H9 (cell line): ENCODE measurements at regions not wholly inside any gene's neighbourhood (a gene's known extent, or its start where the extent isn't known, plus 50 kb on each side); places are given as distances from the start of the nearest gene placed in this dataset.

Experiments used
- DNase-seq: peaks from one replicate; pipeline ENCODE4 v3.0.0-alpha.2; 2017
- H2AFZ ChIP-seq: one replicate; pipeline ENCODE4 v1.6.1; 2013; ENCODE audit warnings: mild to moderate bottlenecking, low read length, control low read depth, moderate library complexity
- H2AK5ac ChIP-seq: 2 replicates; pipeline ENCODE4 v1.6.1; 2013; ENCODE audit warnings: low read length, control low read depth, mixed read lengths; ENCODE audit not compliant: insufficient read length
- H2BK120ac ChIP-seq: one replicate; pipeline ENCODE4 v1.6.1; 2013; ENCODE audit warnings: low read depth, mild to moderate bottlenecking, low read length, control low read depth, inconsistent platforms; ENCODE audit not compliant: poor library complexity, severe bottlenecking
- H2BK12ac ChIP-seq: 2 replicates; pipeline ENCODE4 v1.6.1; 2013; ENCODE audit warnings: low read length, control low read depth, mixed read lengths, low read depth; ENCODE audit not compliant: insufficient read length
- H2BK15ac ChIP-seq: 2 replicates; pipeline ENCODE4 v1.6.1; 2013; ENCODE audit warnings: low read depth, low read length, control low read depth
- H2BK20ac ChIP-seq: one replicate; pipeline ENCODE4 v1.6.1; 2013; ENCODE audit warnings: low read depth, mild to moderate bottlenecking, low read length, control low read depth, inconsistent platforms; ENCODE audit not compliant: poor library complexity, severe bottlenecking
- H2BK5ac ChIP-seq: 2 replicates; pipeline ENCODE4 v1.6.1; 2013; ENCODE audit warnings: low read length, control low read depth, mixed read lengths; ENCODE audit not compliant: insufficient read length
- H3K14ac ChIP-seq: 2 replicates; pipeline ENCODE4 v1.6.1; 2013; ENCODE audit warnings: low read length, control low read depth; ENCODE audit not compliant: insufficient read depth
- H3K18ac ChIP-seq: 2 replicates; pipeline ENCODE4 v1.6.1; 2013; ENCODE audit warnings: low read depth, mild to moderate bottlenecking, mixed read lengths, low read length, control low read depth; ENCODE audit not compliant: insufficient read length
- H3K23ac ChIP-seq: 2 replicates; pipeline ENCODE4 v1.6.1; 2013; ENCODE audit warnings: low read length, control low read depth, mixed read lengths, low read depth; ENCODE audit not compliant: insufficient read length
- H3K23me2 ChIP-seq: 2 replicates; pipeline ENCODE4 v1.6.1; 2013; ENCODE audit warnings: low read depth, mild to moderate bottlenecking, mixed read lengths, low read length, control low read depth; ENCODE audit not compliant: insufficient read length, poor library complexity, severe bottlenecking
- H3K27ac ChIP-seq: 2 replicates; pipeline ENCODE4 v1.5.1; 2013; ENCODE audit warnings: low read length, control low read depth, mixed read lengths, low read depth; ENCODE audit not compliant: insufficient read length
- H3K27me3 ChIP-seq: 2 replicates; pipeline ENCODE4 v1.6.1; 2013; ENCODE audit warnings: low read length, control low read depth, inconsistent platforms; ENCODE audit not compliant: insufficient read depth
- H3K4ac ChIP-seq: 2 replicates; pipeline ENCODE4 v1.6.1; 2013; ENCODE audit warnings: low read depth, mild to moderate bottlenecking, control low read depth, inconsistent platforms, low read length, moderate library complexity
- H3K4me1 ChIP-seq: 2 replicates; pipeline ENCODE4 v1.6.1; 2013; ENCODE audit warnings: low read length, control low read depth, inconsistent platforms; ENCODE audit not compliant: insufficient read depth
- H3K4me2 ChIP-seq: 2 replicates; pipeline ENCODE4 v1.6.1; 2013; ENCODE audit warnings: low read length, control low read depth, mixed read lengths; ENCODE audit not compliant: insufficient read length, insufficient read depth
- H3K56ac ChIP-seq: 2 replicates; pipeline ENCODE4 v1.6.1; 2013; ENCODE audit warnings: low read depth, mild to moderate bottlenecking, mixed read lengths, low read length, control low read depth; ENCODE audit not compliant: insufficient read length
- H3K79me1 ChIP-seq: 2 replicates; pipeline ENCODE4 v1.6.1; 2013; ENCODE audit warnings: low read depth, mild to moderate bottlenecking, moderate library complexity, low read length, control low read depth, inconsistent platforms; ENCODE audit not compliant: insufficient read depth, poor library complexity, severe bottlenecking
- H3K79me2 ChIP-seq: 2 replicates; pipeline ENCODE4 v1.6.1; 2013; ENCODE audit warnings: low read length, control low read depth, inconsistent platforms; ENCODE audit not compliant: insufficient read depth
- H3K9ac ChIP-seq: 2 replicates; pipeline ENCODE4 v1.6.1; 2013; ENCODE audit warnings: low read length, control low read depth, mixed read lengths; ENCODE audit not compliant: insufficient read length; ENCODE audit errors: extremely low read depth
- H3K9me3 ChIP-seq: one replicate; pipeline ENCODE4 v1.6.1; 2013; ENCODE audit warnings: low read depth, low read length, inconsistent platforms; ENCODE audit not compliant: control insufficient read depth
- H3T11ph ChIP-seq: one replicate; pipeline ENCODE4 v1.6.1; 2013; ENCODE audit warnings: mild to moderate bottlenecking, low read length, control low read depth, inconsistent platforms
- H4K20me1 ChIP-seq: one replicate; pipeline ENCODE4 v1.6.1; 2013; ENCODE audit not compliant: control insufficient read depth, insufficient read length, insufficient read depth
- H4K5ac ChIP-seq: 2 replicates; pipeline ENCODE4 v1.6.1; 2013; ENCODE audit warnings: low read depth, mild to moderate bottlenecking, mixed read lengths, low read length, control low read depth; ENCODE audit not compliant: insufficient read length
- H4K8ac ChIP-seq: replicated peaks from 2 replicates; pipeline ENCODE4 v1.6.1; 2013; ENCODE audit warnings: low read length, control low read depth, mixed read lengths, low read depth; ENCODE audit not compliant: insufficient read length
- H4K91ac ChIP-seq: 2 replicates; pipeline ENCODE4 v1.6.1; 2013; ENCODE audit warnings: low read depth, mild to moderate bottlenecking, moderate library complexity, mixed read lengths, low read length, control low read depth; ENCODE audit not compliant: insufficient read length
- H3K27ac Mint-ChIP-seq, 3 experiments: 2 replicates in 2 of 3; 3 replicates in 1 of 3; pipeline ENCODE4 v1.8.0; 2020 to 2021; ENCODE audit warnings: mixed read lengths in 3 of 3, mild to moderate bottlenecking in 1 of 3, moderate library complexity in 1 of 3
- H3K27me3 Mint-ChIP-seq: 2 replicates; pipeline ENCODE4 v1.8.0; 2021; ENCODE audit warnings: low read depth, mild to moderate bottlenecking, moderate library complexity, mixed read lengths
- H3K36me3 Mint-ChIP-seq, 3 experiments: 2 replicates in 2 of 3; 3 replicates in 1 of 3; pipeline ENCODE4 v1.8.0; 2020 to 2021; ENCODE audit warnings: low read depth in 3 of 3, mixed read lengths in 3 of 3; ENCODE audit not compliant: insufficient read depth in 1 of 3
- H3K4me1 Mint-ChIP-seq, 2 experiments: 2 replicates each; pipeline ENCODE4 v1.8.0; 2020; ENCODE audit warnings: mixed read lengths in 2 of 2
- H3K4me3 Mint-ChIP-seq, 2 experiments: 2 replicates in 1 of 2; 3 replicates in 1 of 2; pipeline ENCODE4 v1.8.0; 2020 to 2021; ENCODE audit warnings: mild to moderate bottlenecking in 2 of 2, mixed read lengths in 2 of 2, moderate library complexity in 1 of 2
- H3K9me3 Mint-ChIP-seq, 2 experiments: 2 replicates in 1 of 2; 3 replicates in 1 of 2; pipeline ENCODE4 v1.8.0; 2020; ENCODE audit warnings: mild to moderate bottlenecking in 2 of 2, mixed read lengths in 2 of 2, moderate library complexity in 1 of 2
- WGBS: extraction: QIAGEN DNeasy Blood & Tissue Kit; methylation state at CpG from one replicate; pipeline ENCODE4 v1.1.7; 2013; ENCODE audit warnings: missing lambda C conversion rate, low lambda C conversion rate, mixed read lengths; ENCODE audit not compliant: insufficient read length; ENCODE audit errors: extremely low coverage; 5-methylcytosine and 5-hydroxymethylcytosine counted together
- TF ChIP-seq, protein P1 (sequence below): fragments of 200-600 bp; sonication (generic); conservative IDR thresholded peaks from 3 replicates; pipeline ENCODE4 v1.8.0; 2021; ENCODE audit warnings: antibody characterized with exemption, mild to moderate bottlenecking

GRCh38 chr2:83217854-83218253 lies 1241.2 kb downstream of the SUCLG1 start:
- no peak overlapping the region for H3K23ac ChIP-seq
- no peak overlapping the region for H4K8ac ChIP-seq
- no peak overlapping the region for H3K4ac ChIP-seq
- TF ChIP-seq, protein P1, sequence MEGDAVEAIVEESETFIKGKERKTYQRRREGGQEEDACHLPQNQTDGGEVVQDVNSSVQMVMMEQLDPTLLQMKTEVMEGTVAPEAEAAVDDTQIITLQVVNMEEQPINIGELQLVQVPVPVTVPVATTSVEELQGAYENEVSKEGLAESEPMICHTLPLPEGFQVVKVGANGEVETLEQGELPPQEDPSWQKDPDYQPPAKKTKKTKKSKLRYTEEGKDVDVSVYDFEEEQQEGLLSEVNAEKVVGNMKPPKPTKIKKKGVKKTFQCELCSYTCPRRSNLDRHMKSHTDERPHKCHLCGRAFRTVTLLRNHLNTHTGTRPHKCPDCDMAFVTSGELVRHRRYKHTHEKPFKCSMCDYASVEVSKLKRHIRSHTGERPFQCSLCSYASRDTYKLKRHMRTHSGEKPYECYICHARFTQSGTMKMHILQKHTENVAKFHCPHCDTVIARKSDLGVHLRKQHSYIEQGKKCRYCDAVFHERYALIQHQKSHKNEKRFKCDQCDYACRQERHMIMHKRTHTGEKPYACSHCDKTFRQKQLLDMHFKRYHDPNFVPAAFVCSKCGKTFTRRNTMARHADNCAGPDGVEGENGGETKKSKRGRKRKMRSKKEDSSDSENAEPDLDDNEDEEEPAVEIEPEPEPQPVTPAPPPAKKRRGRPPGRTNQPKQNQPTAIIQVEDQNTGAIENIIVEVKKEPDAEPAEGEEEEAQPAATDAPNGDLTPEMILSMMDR = no peak
- H3K79me1 ChIP-seq = no peaks in the 10 kb centered on the region
- H3T11ph ChIP-seq = no peak overlapping the region
- no peak overlapping the region for H2BK5ac ChIP-seq
- Mint-ChIP-seq H3K27ac (peak overlapping the region in 1 of 3 experiments; percentile 8; a peak in 1 of 7 replicates), H3K4me1 (no peaks in the 10 kb centered on the region), H3K27me3 (no peaks in the 10 kb centered on the region), H3K36me3 (peaks cover 0 to 2% (median 0%) of the 10 kb centered on the region in 3 experiments; a peak in 1 of 7 replicates), H3K9me3 (no peaks in the 10 kb centered on the region; a peak in 1 of 5 replicates), H3K4me3 (no peak overlapping the region)
- no peak overlapping the region for H2BK12ac ChIP-seq
- no CpG with 5 or more reads among the region's 4 CpGs for WGBS
- H3K79me2 ChIP-seq = no peaks in the 10 kb centered on the region
- H3K4me1 ChIP-seq = no peaks in the 10 kb centered on the region
- H3K27me3 ChIP-seq = no peaks in the 10 kb centered on the region
- no peak for DNase-seq
- no peaks in the 10 kb centered on the region for H4K20me1 ChIP-seq
- no peaks in the 10 kb centered on the region for H3K23me2 ChIP-seq
- no peak overlapping the region for H3K14ac ChIP-seq
- no peak overlapping the region for H4K5ac ChIP-seq
- H2BK15ac ChIP-seq = no peak overlapping the region
- no peak overlapping the region for H3K9ac ChIP-seq
- no peak overlapping the region for H2AFZ ChIP-seq
- no peak overlapping the region for H2BK20ac ChIP-seq
- no peak overlapping the region for H2AK5ac ChIP-seq
- no peaks in the 10 kb centered on the region for H3K9me3 ChIP-seq
- H3K4me2 ChIP-seq = no peak overlapping the region
- no peak overlapping the region for H3K27ac ChIP-seq
- H2BK120ac ChIP-seq = no peak overlapping the region
- no peak overlapping the region for H3K18ac ChIP-seq
- no peak overlapping the region for H3K56ac ChIP-seq
- no peak overlapping the region for H4K91ac ChIP-seq
